ENCODE measurements at regions not wholly inside any gene's neighbourhood (a gene's known extent, or its start where the extent isn't known, plus 50 kb on each side); places are given as distances from the start of the nearest gene placed in this dataset.

- no peak for TF ChIP-seq CTCF (IDR thresholded peaks at IDR 0.05)
- TF ChIP-seq POLR2A (IDR thresholded peaks at IDR 0.05) = no peak
- no peak for TF ChIP-seq EP300 (IDR thresholded peaks at IDR 0.05; ENCODE audit: low read depth)
- no peak for TF ChIP-seq POLR2AphosphoS5 (IDR thresholded peaks at IDR 0.05)
Observed at GRCh38 chr12:34257093-34257492, 234.8 kb downstream of the ALG10 start.
